ENCODE measurements at regions not wholly inside any gene's neighbourhood (a gene's known extent, or its start where the extent isn't known, plus 50 kb on each side); places are given as distances from the start of the nearest gene placed in this dataset.

DNA sequence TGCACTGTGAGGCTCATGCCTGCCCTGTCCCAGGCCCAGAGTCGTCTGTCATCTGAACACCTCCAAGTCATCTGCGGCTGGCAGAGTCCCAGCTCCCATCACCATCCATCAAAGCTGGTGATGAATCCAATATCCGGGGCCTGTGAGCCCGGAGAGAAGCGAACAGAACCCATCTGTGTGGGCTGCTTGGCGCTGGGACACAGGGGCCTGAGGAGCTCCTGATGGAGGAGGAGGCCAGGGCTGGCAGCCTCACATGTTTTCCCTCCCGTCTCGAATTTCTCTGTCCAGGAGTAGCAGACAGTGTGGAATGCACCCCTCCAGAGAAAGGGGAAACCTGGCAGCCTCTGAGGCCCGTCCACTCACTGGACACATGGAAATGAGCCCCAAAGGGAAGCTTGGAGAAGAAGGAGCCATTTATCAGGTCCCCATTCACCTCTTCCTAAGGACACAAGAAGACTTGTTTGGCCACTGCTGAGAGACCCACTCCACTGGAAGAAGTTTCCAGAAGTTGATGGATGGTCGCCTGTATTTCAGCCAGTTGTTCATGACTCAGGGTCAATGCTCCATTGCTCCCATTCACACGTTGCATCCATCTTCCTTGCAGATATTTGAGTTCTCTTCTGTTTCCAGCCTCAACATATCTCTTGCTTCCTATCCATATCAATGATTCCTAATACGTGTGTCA, 307.5 kb upstream of the SULF2 start:
- DNase-seq (ENCODE audit: low read depth): no peak

DNA sequence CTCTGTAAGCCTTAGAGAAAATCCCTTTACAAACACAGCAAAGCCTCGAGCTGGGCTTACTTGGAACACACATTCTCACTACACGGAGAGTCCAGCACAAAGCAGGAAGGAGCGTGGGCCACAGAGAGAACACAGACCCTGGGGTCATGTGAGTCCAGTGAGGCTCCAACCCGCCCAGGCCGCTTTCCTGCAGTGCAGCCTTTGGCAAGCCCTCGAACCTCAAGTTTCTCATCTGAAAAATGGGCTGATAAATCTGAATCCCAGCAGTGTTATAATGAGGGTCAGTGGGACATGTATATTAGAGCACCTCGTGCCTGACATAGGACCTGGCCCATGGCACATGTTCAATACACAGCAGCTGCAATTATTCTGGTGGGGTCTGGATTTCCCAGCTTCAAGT, 305.5 kb upstream of the SULF2 start:
- no peak for DNase-seq (ENCODE audit: low read depth)

DNA sequence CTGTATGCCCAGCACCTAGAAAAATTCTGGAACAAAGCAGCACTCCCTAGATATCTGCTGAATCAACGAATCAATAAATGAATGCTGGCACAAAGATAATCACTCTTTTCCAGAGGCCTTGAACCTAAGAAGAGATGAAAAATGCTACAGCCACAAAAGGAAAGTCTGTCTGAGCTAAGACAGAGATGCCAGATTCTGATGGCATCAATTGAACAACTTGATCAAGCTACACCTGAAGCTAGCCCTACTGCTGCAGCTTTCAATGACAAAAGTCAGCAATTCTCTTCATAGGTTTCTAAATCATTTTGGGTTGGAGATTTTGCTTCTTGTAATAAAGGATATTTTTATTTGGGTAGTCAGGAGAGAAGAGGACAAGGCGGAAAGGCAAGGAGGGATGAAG, 305.0 kb upstream of the SULF2 start:
- DNase-seq (ENCODE audit: low read depth): no peak

DNA sequence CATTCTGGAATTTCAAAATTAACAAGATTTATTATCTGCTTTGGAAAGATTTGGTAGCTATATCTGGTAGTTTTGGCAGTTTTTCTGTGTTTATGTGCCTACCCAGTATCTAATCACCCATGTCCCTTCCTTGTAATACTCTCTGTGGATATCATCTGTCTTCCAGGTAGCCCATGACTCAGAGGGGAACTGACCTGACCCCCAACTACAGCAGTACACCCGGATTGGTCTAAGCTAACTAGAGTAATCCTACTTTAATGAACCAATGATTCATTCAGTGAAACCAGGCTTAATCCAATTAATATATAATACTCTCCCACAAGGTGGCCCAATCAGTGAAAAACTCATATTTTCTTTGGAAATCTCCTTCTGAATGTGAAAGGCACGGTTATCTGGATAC, 295.3 kb upstream of the SULF2 start:
- peak; percentile 78 for DNase-seq (ENCODE audit: low read depth)

DNA sequence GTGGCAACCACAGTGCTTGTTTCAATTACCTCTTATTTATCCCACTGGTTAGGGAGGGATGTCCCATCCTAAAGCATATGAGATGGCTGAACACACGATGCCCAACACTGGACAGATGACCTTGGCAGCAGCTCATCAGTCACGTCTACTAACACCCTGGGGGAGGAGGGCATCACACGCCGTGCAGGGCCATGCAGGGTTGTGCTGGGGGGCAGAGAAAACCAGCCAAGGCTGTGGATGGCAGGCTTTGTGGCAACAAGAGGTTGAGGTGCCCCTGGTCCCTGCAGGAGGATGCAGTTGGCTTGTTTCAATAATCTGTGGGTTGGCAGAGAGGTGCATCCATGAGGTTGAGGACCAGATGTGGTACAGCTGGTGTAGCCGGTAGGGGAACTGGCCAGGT, 293.7 kb upstream of the SULF2 start:
- DNase-seq (ENCODE audit: low read depth): no peak

DNA sequence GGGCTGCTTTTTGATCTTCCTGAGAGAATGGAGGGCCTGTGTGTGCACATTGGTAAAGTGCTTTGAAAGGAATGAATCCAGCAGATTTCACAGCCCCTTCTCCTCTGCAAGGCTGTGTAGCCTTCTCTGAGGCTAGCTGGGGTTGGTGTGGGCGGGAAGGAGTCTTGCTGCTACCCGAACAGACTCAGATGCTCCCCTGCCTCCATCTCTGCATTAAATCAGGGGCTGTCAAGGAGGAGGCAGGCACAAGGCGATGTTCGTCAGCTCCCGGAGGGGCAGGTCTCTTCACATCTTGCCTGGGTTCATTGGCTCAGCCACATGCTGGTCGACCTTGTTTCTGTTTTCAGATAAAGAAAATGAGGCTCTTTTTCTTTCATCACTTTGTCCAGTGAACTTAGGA, 291.5 kb upstream of the SULF2 start:
- DNase-seq (ENCODE audit: low read depth): no peak

DNA sequence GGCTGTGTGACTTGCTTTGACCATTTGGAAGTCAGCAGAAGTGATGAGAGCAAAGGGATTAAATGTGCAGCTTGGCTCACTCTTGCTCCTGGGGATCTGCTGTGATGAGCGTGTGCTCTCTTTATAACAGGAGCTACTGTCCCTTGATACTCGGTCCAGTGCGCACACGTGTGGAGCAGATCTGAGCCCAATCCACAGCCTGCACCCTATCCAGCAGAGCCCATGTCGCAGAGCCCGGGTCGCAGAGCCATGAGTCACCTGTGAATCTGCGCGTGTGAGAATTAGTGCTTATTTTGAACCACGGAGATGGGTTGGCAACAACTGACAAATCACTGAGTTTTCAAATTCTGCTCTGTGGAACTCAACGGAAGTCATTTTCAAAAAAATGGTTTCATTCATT, 291.0 kb upstream of the SULF2 start:
- DNase-seq (ENCODE audit: low read depth): no peak

DNA sequence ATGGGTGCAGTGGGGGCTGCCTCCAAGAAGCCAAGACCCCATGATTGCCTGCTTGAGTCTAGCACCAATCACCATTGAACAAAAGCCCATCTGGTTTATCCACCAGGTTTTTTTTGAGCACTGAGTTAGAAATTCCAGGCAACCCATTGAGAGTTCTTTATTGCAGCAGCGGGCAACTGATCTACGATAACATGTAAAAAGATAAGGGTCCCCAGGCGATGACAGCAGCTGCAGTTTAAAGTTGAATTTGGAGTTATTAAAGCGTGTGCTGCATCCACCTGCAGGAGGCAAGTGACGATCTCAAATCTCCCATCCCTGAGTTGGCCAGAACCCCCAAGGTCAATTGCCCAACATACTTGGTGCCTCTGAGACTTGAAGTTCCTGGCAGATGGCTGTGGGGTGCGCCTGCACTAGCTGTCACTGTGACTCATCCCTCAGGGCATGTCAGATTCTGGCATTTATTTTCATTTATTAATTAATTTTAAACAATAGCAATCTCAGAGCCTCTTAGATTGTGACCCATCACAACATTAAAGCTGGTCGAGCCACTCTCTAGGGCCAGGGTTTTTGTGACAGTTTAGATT, 290.4 kb upstream of the SULF2 start:
- DNase-seq (ENCODE audit: low read depth): no peak

DNA sequence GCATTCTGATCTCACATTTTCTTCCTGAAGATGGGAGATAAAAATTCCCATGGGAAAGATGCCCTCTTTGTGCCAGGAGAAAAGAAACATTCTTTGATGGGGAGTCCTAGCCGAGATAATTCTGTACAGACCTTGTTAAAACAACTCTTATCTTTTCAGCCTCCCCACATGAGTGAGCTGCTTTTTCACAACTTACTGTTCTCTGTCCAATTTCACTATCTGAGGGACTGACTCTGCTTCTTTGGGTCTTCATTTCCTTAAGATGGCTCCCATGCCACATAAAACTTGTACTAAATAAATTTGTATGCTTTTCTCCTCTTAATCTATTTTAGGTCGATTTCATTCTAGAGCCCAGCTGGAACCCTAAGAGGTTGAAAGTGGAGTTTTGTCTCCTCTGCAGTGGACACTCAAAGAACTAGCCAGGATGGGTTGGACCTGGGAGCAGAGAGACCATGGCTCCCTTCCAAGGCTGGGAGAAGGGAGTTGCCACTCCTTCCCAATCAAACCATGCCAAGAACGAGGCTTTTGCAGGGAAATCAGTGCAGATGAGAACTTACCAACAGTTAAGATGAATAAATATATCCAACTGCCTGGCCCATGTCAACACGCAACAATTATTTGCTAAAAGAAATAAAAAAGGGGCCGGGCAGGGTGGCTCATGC, 285.8 kb upstream of the SULF2 start:
- DNase-seq (ENCODE audit: low read depth): no peak

DNA sequence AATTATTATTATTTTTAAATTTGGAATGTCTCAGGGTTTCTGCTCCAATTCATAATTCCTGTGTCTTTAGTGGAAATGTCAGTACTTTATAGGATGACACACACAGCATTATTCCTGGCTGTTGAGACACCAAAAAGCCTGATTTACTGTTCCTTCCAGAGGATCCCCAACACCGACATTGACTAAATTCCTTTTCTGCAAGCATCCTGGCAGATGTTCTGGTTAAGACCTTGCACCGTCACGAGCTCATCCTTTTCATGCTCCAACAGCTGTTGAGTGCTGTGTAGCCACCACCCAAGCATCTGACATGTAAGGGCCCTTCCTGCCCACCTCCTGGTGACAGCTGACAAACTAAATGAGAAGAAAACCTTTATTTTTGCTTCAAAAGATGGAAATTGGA, 284.3 kb upstream of the SULF2 start:
- DNase-seq (ENCODE audit: low read depth): no peak

DNA sequence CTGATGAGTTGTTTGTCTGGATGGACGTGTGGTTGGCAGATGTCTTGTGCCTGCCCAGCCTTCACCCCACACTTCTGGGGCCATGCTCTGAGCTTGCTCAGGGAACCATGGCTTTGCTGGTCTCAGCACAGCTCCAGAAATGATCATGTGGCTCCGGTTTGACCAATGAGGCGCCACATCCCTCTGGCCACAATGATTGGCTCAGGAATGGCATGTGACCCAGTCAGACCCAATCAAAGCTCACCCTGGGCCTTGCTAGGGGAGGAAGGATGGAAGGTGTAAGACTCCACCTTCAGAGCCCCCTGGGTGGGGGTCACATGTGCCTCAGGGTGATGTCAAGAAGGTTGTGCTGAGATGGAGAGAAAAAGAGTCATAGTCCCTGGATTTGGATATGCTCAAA, 281.6 kb upstream of the SULF2 start:
- DNase-seq (ENCODE audit: low read depth): no peak

DNA sequence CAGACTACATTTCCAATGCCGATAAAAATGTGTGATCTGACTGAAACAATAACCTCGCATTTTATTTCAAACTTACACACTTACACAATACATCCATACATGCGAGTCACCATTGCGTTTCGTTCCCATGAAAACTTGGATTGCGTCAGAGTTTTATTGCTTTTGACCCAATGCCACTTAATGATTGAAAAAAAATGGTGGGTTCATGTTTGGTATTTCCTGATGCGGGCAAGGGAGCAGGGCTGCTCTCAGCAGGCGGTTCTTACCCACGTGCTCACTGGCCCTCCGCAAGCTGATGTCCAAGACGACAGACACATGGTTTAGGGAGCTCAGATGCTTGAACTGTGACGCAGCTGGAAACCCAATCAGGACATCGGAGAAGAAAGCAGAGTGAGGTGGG, 281.0 kb upstream of the SULF2 start:
- peak; percentile 78 for DNase-seq (ENCODE audit: low read depth)

DNA sequence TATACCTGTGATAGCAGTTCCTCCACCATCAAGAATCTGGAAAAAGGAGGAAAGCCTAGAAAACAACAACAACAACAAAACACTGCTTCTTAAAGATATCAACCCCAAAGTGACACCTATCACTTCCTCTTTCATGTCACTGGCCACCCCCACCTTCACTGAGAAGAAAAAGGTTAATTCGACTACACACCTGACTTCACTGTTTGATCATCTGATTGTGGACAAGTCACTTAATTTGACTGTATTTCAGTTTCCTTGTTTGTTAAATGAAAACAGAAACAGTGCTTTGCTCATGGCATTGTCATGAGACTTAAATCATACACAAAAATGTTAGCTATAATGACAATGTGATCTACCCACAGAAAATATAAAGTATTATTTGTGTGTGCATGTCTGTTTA, 280.6 kb upstream of the SULF2 start:
- DNase-seq (ENCODE audit: low read depth): peak; percentile 67

DNA sequence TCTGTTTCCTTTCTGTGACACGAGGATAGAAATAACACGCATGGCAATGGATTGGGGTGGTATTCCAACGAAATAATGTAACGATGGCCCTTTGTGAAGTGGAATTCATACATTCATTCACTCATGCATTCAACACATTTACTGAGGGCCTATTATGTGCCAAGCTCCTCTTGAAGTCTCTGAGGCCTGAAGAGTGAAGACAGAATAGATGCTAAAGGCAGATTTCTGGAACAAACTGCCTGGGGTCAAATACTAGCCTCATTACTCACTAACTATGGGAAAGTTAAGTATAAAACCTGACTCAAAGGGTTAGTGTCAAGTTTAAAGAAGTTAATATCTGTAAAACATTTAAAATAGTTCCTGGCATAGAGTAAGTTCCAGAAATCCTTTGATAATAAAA, 279.6 kb upstream of the SULF2 start:
- peak; percentile 98 for DNase-seq (ENCODE audit: low read depth)

DNA sequence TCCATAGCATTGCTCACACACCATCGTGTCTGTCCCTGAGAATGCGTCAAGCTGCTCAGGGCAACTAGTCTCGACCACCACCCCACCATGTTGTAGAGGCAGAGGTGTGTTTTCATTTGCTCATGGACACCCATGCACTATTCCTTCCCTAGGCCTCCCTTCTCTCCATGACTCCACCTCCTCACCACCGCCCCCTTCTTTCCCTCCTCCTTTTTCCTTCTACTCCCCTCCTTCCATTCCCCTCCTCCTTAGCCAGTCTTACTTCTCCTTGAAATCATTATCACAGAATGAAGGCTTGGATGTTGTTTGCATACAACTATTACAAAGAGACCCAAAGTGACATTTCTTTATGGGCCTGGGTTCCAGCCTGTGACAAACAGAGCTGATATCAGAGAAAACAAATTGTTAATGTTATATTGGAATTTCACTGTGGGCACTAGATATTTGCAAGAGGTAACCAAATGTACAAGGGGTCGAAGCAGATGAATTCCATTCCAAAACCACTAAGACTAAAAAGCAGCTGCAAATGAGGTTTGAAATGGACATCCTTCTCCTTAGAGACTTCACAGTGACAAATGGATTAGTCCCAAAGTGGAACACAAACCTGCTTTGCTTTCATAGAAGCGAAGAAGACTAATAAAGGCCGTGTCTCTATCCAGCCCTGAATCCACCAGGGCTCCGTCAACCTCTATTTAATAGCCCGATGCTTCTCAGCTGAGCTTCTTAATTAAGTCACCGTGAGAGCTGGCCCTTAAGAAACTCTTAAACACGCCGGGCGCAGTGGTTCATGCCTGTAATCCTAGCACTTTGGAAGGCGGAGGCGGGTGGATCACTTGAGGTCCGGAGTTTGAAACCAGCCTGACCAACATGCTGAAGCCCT, 275.8 kb upstream of the SULF2 start:
- DNase-seq (ENCODE audit: low read depth): no peak

DNA sequence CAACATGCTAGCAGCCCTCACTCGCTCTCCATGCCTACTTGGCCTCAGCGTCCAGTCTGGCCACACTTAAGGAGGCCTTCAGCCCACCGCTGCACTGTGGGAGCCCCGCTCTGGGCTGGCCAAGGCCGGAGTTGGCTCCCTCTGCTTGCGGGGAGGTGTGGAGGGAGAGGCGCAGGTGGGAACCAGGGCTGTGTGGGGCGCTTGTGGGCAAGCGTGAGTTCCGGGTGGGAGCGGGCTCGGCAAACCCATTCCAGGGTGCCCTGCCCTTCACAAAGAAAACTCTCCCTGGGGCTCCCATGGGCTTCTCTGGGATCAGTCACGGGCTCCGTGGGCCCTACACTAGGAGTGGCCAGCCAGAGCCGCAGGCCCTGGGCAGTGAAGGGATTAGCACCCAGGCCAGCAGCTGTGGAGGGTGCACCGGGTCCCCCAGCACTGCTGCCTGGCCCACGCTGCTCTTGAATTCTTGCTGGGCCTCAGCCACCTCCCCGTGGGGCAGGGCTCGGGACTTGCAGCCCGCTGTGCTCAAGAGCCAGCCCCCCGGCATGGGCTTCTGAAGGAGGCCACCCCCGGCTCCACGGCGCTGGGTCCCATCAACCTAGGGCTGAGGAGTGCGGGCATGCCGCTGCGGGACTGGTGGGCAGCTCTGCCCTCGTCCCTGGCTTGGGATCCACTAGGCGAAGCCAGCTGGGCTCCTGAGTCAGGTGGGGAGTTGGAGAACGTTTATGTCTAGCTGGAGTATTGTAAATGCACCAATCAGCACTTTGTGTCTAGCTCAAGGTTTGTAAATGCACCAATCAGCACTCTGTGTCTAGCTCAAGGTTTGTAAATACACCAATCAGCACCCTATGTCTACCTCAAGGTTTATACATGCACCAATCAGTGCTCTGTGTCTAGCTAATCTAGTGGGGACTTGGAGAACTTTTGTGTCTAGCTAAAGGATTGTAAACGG, 273.6 kb upstream of the SULF2 start:
- no peak for DNase-seq (ENCODE audit: low read depth)

DNA sequence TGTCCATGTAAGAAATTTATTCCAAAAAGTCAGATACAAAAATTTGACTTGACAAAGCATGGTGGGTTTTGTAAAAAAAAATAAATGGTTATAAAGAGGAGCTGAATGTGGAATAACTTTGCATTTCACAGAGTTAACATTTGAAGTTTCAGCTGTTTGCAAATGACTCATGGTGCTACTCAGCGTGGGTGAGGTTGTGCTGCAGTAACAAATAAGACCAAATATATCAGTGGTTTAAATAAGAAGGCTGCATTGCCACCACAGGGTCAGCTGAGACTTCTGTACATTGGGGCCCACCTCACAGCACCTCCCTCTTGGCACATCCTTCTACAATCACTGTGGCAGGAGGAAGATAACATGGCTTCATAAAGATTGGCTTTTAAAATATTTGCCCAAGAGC, 272.5 kb upstream of the SULF2 start:
- no peak for DNase-seq (ENCODE audit: low read depth)

DNA sequence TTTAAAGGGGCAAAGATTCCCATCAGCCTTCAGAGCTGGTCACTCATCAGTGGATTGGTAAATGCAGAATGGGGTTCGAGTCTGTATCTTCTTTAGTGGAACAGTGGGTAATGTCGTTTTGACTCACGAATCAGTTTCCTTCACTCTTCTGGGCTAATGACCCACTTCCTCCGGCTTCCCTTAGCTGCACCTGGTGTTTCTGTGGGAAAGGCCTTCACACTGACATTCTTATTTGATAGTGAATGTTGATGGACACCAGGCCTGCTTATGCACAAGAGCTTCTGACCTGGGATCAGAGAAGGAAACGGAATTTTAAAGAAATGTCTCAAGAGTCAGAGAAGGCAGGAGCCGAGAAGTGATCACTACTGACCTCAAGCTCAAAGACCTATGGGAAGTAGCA, 272.0 kb upstream of the SULF2 start:
- DNase-seq (ENCODE audit: low read depth): no peak

DNA sequence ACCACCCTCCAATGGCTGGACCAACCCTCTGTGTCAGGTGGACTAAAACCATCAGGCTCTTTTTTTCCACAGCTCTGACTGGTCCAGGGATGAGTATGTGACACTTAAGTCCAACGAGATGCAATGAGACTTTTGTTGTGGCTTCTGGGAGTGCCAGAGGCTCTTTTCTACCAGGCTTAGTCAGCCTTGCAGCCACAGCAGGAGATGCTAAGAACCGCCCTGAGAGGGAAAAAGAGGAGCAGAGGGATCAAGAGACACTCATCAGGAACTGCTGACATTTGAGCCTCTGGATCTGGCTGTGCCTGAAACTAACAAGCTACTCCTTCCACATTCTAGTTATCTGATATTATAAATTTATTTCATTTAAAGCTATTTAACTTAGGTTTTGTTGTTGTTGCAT, 270.9 kb upstream of the SULF2 start:
- no peak for DNase-seq (ENCODE audit: low read depth)

DNA sequence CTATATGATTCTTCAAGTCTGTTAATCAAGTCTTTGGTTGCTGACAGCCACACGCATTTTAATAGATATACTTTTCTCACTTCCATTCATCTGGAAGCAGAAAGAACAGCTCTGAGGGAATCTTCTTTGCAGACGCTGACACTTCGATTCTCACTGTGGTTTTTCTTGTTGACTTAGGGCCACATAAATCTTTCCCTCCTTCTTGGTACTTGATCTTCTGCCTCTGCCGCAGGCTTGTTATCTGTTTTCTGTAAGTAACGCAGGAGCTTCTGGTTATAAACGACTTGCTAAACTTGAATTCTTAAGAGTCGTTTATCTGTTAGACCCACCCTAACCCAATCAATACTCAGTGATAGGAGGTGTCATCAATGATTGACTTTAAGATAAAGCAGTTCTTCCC, 268.8 kb upstream of the SULF2 start:
- DNase-seq (ENCODE audit: low read depth): no peak

DNA sequence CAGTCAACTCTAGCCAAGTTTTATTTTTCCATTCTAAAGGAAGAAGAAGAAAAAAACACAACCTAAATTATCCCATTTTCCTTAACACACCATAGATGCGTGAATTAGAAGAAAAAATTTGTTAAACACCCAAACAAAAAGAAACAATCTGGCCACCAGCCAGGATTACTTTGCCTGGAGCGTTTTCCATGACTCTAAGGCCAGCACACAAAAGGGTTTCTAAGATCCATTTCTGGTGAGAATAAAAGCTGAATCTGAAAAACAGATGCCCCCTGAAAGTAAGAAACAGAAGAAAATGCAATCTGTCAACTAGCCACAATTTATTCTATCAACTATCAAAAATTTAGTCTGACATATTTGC, 267.2 kb upstream of the SULF2 start:
- DNase-seq (ENCODE audit: low read depth): peak; percentile 75
